MM.1S (cell line): ENCODE measurements at regions not wholly inside any gene's neighbourhood (a gene's known extent, or its start where the extent isn't known, plus 50 kb on each side); places are given as distances from the start of the nearest gene placed in this dataset.
"Not testable (repeated sequence)": the region's sequence is repeated elsewhere in the genome, so short reads cannot be mapped to it uniquely, and the experiment has no call there.

Source experiments
- DNase-seq: peaks from one replicate; pipeline ENCODE4 v3.0.0-alpha.2; 2015
- H2AFZ ChIP-seq: fragments of 300-600 bp; sonication (generic); 2 replicates; pipeline ENCODE4 v1.6.0; 2016; ENCODE audit warnings: antibody characterized with exemption, low read length
- H3F3A ChIP-seq: fragments of 300-600 bp; sonication (generic); 2 replicates; pipeline ENCODE4 v1.6.1; 2016; ENCODE audit warnings: mild to moderate bottlenecking, antibody characterized with exemption, low read length, moderate library complexity, mixed read lengths; ENCODE audit not compliant: insufficient read depth
- H3K27ac ChIP-seq: fragments of 300-600 bp; sonication (generic); 2 replicates; pipeline ENCODE4 v1.5.1; 2016; ENCODE audit warnings: mild to moderate bottlenecking, low read length
- H3K27me3 ChIP-seq: fragments of 300-600 bp; sonication (generic); replicated peaks from 2 replicates; pipeline ENCODE4 v1.6.0; 2016; ENCODE audit warnings: low read length; ENCODE audit not compliant: insufficient read depth
- H3K36me3 ChIP-seq: fragments of 300-600 bp; sonication (generic); replicated peaks from 2 replicates; pipeline ENCODE4 v1.6.1; 2016; ENCODE audit warnings: mild to moderate bottlenecking, low read length, mixed read lengths; ENCODE audit not compliant: insufficient read depth
- H3K4me1 ChIP-seq: fragments of 300-600 bp; sonication (generic); 2 replicates; pipeline ENCODE4 v1.6.1; 2016; ENCODE audit warnings: low read length, mixed read lengths
- H3K4me2 ChIP-seq: fragments of 300-600 bp; sonication (generic); 2 replicates; pipeline ENCODE4 v1.6.0; 2016; ENCODE audit warnings: low read depth, low read length
- H3K4me3 ChIP-seq: fragments of 300-600 bp; sonication (generic); 2 replicates; pipeline ENCODE4 v1.5.1; 2016; ENCODE audit warnings: low read length, mixed read lengths
- H3K79me2 ChIP-seq: fragments of 300-600 bp; sonication (generic); 2 replicates; pipeline ENCODE4 v1.6.1; 2016; ENCODE audit warnings: mixed run types, low read length, mixed read lengths
- H3K9ac ChIP-seq: fragments of 300-600 bp; sonication (generic); 2 replicates; pipeline ENCODE4 v1.6.1; 2016; ENCODE audit warnings: low read length, mixed read lengths
- H3K9me2 ChIP-seq: fragments of 300-600 bp; sonication (generic); replicated peaks from 2 replicates; pipeline ENCODE4 v1.6.1; 2016; ENCODE audit warnings: mild to moderate bottlenecking, low read length, mixed read lengths; ENCODE audit not compliant: insufficient read depth
- H3K9me3 ChIP-seq: fragments of 300-600 bp; sonication (generic); replicated peaks from 2 replicates; pipeline ENCODE4 v1.6.1; 2016; ENCODE audit warnings: mild to moderate bottlenecking, low read length, mixed read lengths; ENCODE audit not compliant: insufficient read depth
- H4K20me1 ChIP-seq: fragments of 300-600 bp; sonication (generic); 2 replicates; pipeline ENCODE4 v1.6.1; 2016; ENCODE audit warnings: mild to moderate bottlenecking, low read length, moderate library complexity, mixed read lengths; ENCODE audit not compliant: insufficient read depth
- CTCF ChIP-seq: fragments of 300-600 bp; sonication (generic); IDR thresholded peaks from 2 replicates; pipeline ENCODE4 v1.5.1; 2016; ENCODE audit warnings: antibody characterized with exemption, low read length, mixed read lengths
- EZH2 ChIP-seq: fragments of 300-600 bp; sonication (generic); optimal IDR thresholded peaks from 2 replicates; pipeline ENCODE3; 2017; ENCODE audit warnings: low read depth, mild to moderate bottlenecking, antibody characterized with exemption, low read length, mixed read lengths
- EZH2phosphoT487 ChIP-seq: fragments of 300-600 bp; sonication (generic); IDR thresholded peaks from 2 replicates; pipeline ENCODE4 v1.6.1; 2018; ENCODE audit warnings: antibody characterized with exemption, low read length

- TF ChIP-seq EZH2 (no peak), CTCF (no peak), EZH2phosphoT487 (no peak)
- Histone ChIP-seq H4K20me1 (no peaks in the 10 kb centered on the region), H3K9me2 (no peaks in the 10 kb centered on the region), H3K36me3 (no peaks in the 10 kb centered on the region), H3F3A (no peaks in the 10 kb centered on the region), H3K4me3 (no peak overlapping the region), H3K4me1 (no peaks in the 10 kb centered on the region), H3K27ac (no peak overlapping the region), H3K4me2 (no peak overlapping the region), H3K27me3 (peaks cover 62% of the 10 kb centered on the region), H2AFZ (no peak overlapping the region), H3K79me2 (no peaks in the 10 kb centered on the region), H3K9me3 (no peaks in the 10 kb centered on the region), H3K9ac (no peak overlapping the region)
- no peak for DNase-seq
Measured at GRCh38 chr19:14271840-14272239, 65.9 kb upstream of the ADGRL1 start.

- H3F3A ChIP-seq, H3K9me3 ChIP-seq, H3K4me1 ChIP-seq, H3K79me2 ChIP-seq, DNase-seq, H3K4me2 ChIP-seq, H3K9me2 ChIP-seq, H4K20me1 ChIP-seq, H3K4me3 ChIP-seq, H2AFZ ChIP-seq, H3K27ac ChIP-seq, H3K36me3 ChIP-seq, H3K9ac ChIP-seq: not testable (repeated sequence)
- peaks cover 74% of the 10 kb centered on the region for H3K27me3 ChIP-seq
Measured at GRCh38 chr19:14270557-14270956, 64.6 kb upstream of the ADGRL1 start.

- no peak overlapping the region for H3K27ac ChIP-seq
- no peak overlapping the region for H3K4me3 ChIP-seq
- no peaks in the 10 kb centered on the region for H3K36me3 ChIP-seq
- H4K20me1 ChIP-seq: no peaks in the 10 kb centered on the region
- TF ChIP-seq CTCF (no peak), EZH2 (no peak), EZH2phosphoT487 (no peak)
- H3K27me3 ChIP-seq: peaks cover 83% of the 10 kb centered on the region
- H3K4me1 ChIP-seq: no peaks in the 10 kb centered on the region
- H3K9ac ChIP-seq: no peak overlapping the region
- no peak overlapping the region for H2AFZ ChIP-seq
- H3K4me2 ChIP-seq: no peak overlapping the region
- DNase-seq: no peak
- no peaks in the 10 kb centered on the region for H3F3A ChIP-seq
- no peaks in the 10 kb centered on the region for H3K9me2 ChIP-seq
- H3K79me2 ChIP-seq: no peaks in the 10 kb centered on the region
- H3K9me3 ChIP-seq: no peaks in the 10 kb centered on the region
Measured at GRCh38 chr19:14267224-14267741, 61.3 kb upstream of the ADGRL1 start.

- H3K9ac ChIP-seq, H3K27ac ChIP-seq, H3K4me2 ChIP-seq, H3K79me2 ChIP-seq, H2AFZ ChIP-seq, H3K9me3 ChIP-seq, DNase-seq, H3K4me3 ChIP-seq, H3K36me3 ChIP-seq, H3F3A ChIP-seq, H4K20me1 ChIP-seq, H3K9me2 ChIP-seq, H3K4me1 ChIP-seq: not testable (repeated sequence)
- peaks cover 85% of the 10 kb centered on the region for H3K27me3 ChIP-seq
Measured at GRCh38 chr19:14266208-14266607, 60.2 kb upstream of the ADGRL1 start.
